HG03457 (cell line): ENCODE measurements at regions not wholly inside any gene's neighbourhood (a gene's known extent, or its start where the extent isn't known, plus 50 kb on each side); places are given as distances from the start of the nearest gene placed in this dataset.

Experiments
- ATAC-seq: cut with Tn5 transposase; IDR thresholded peaks from one replicate; pipeline ENCODE4 v1.9.1; 2021; ENCODE audit warnings: moderate number of reproducible peaks; ENCODE audit not compliant: unreplicated experiment

DNA sequence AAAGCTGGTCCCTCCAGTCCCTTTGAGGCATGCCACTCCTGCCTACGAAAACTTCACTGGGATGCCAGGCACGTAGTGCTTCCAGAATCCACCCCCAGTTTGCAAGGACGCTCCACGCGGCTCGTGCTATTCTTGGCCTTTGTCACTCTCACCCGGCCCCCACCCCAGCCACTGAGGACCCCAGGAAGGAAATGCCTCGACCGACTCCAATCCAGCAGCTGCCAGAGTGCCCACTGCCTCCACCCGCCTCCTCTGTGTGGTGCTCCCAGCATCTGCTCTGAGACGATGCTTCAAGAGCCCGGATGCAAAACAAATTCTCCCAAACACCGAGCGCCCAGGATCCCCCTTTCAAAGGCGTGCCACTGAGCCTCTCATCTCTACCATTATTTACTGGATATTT, 123.9 kb downstream of the RFLNA start:
- no peak for ATAC-seq

DNA sequence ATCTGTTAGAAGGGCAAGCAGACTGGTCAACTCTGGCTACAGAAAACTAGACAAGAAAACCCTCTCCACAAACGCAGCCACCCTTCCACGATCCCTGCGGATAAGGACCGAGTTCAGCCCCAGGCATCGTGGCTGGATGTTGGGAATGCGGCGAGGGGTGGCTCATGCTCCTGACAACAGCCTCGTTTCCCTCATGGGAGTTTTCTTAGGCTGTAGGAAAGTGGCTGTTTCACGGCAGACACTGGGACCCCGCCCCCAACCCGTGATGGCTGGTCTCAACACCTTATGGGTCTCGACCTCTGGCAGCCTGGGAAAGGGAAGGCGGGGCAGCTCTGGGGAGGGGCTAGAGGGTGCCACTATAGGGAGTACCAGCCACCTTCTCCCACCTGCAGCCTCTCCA, 123.3 kb downstream of the RFLNA start:
- no peak for ATAC-seq

GRCh38 chr12:124416516-124417395, 121.9 kb downstream of the RFLNA start:
- no peak for ATAC-seq

GRCh38 chr12:124415064-124415463, 120.2 kb downstream of the RFLNA start:
- ATAC-seq: no peak

GRCh38 chr12:124413915-124414314, 119.0 kb downstream of the RFLNA start:
- ATAC-seq: no peak

DNA sequence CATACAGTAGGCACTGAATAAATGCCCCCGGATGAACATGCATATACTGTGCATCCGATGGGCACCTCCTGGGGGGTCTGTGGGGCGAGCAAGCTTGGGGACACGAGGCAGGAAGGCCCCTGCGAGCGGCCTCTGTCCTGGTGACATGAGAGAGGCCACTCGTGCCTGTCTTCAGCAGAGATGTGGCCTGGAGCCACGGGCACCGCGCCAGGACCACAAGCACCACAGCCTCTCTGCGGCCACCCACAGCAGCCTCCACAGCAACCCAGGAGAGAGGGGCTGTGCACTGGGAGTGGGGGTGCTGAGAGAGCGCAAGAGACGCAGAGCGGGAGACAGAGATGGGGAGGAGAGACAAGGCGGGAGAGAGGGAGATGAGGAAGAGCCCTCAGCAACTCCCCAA, 118.5 kb downstream of the RFLNA start:
- ATAC-seq: no peak

DNA sequence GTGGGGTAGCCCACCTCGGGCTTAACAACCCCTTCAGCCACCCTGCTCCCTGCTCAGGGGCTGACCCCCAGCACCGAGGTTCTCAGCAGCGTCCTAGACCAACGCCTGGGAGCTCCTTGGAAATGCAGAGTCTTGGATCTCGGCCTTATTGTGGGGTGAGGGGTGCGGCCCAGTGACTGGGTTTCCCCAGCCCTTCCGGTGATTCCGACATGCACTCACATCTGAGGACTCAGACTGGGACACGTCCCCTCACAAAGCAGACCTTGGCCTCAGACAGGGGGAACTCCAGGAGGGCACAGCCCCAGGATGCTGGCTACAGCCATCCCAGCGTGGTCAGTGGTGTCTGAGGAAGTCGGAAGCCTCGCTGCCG, 117.7 kb downstream of the RFLNA start:
- no peak for ATAC-seq

- no peak for ATAC-seq
Observed at GRCh38 chr12:124411953-124412645, 117.2 kb downstream of the RFLNA start.

GRCh38 chr12:124411281-124411878, 116.5 kb downstream of the RFLNA start:
- ATAC-seq: no peak

- no peak for ATAC-seq
Observed at GRCh38 chr12:124410354-124411175, 115.7 kb downstream of the RFLNA start.

DNA sequence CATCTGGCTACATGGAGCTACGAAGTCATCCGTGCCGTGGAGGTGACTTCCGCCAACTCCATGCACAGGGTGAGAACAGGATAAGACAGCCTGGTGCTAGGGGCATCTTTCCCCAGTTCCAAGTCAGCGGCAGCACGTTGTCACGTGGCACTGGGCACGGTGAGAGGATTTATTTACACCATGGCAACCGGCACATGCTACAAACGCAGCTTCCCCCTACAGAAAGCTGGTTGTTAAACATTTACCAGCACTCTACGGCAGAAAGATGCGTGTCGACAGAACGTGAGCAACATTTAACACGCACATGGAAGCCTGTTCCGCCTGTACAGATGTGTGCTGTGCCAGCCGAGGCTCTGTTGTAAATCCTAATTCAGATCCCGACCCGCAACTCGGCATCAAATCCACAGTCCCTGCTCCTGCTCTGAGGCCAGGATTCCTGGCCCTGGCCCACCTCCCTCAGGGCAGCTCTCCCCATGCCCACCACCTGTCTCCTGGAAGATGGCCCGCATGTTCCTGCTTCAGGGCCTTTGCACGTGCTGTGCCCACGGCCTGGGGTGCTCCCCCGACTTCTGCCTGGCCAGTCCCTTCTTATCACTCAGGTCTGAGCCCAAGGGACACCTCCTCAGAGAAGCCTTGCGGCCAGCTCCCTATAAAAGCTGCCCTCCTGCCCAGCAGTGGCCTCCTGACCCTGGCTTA, 114.1 kb downstream of the RFLNA start:
- ATAC-seq: no peak

DNA sequence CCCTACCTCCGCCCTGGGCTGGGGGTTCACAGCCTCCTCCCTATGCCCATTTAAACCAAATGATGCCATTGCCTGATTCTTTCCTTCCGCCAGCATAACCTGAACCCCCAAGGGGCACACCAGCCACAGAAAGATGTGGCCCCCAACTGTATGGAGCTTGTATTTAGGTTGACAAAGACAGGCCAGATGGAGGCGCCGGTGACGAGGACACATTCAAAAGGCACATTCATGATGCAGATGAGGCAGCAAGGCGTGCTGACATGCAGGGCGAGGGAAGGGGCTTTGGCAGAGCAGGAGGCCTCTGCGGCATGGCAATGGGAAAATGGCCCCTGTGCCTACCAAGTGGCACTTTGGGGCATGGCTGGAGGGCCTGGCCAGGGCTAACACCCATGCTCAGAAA, 112.2 kb downstream of the RFLNA start:
- ATAC-seq: no peak

DNA sequence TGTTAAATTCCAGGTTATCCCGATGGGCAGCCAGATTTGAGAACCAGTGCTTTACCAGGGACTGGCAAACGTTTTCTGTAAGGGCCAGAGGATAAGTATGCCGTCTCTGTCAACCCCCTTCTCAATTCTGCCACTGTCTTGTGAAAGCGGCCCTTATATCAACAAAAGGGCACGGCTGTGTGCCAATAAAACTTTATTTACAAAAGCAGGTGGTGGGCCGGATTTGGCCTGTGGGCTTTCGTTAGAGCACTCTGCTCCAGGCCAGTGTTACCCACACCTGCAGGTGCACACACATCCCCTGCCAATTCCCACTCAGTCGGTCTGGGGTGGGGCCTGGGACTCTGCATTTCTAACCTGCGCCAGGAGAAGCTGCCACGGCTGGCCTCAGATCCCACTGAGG, 111.2 kb downstream of the RFLNA start:
- no peak for ATAC-seq

GRCh38 chr12:124405592-124405991, 110.7 kb downstream of the RFLNA start:
- ATAC-seq: no peak

- no peak for ATAC-seq
Observed at GRCh38 chr12:124405151-124405550, 110.3 kb downstream of the RFLNA start.

- ATAC-seq: no peak
Observed at GRCh38 chr12:124404162-124404784, 109.4 kb downstream of the RFLNA start.

GRCh38 chr12:124403273-124403672, 108.4 kb downstream of the RFLNA start:
- no peak for ATAC-seq

DNA sequence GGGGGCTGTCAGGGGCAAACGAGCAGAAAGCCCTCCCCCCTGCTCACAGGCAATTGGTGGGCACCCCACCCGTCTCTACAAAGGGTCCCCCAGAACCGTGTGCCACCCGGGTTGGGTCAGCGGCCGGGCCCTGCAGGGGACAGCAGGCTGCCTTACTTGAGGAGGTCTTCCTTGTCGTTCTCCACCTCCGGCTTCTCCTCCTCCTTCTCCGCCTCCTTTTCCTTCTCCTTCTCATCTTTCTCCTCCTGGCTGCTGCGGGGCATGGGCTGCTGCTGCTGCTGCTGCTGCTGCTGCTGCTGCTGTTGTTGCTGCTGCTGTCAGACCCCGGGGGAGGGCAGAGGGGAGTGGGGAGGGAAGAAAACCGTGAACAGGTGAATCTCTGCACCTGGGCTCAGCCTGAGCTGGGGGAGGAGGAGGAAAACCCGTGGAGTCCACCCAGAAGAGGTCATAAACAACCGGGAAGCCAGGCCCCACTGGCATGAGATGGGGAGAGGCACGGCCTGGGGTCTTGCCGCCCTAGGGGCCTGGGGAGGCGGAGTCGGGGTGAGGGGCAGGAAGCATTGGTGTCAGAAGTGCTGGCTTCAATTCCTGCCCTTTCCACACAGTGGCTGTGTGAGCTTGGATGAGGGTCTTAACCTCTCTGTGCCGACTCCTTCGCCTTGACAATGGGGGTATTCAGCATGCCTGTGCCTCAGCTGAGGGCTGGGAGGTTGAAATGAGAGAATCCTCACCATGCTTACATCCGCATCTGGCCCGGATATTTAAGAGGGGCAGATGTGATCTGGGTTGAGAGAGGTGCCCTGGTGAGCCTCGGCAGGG, 107.6 kb downstream of the RFLNA start:
- no peak for ATAC-seq

- ATAC-seq: no peak
Observed at GRCh38 chr12:124401704-124402221, 106.9 kb downstream of the RFLNA start.
